SJSA1 (cell line): ENCODE measurements at regions not wholly inside any gene's neighbourhood (a gene's known extent, or its start where the extent isn't known, plus 50 kb on each side); places are given as distances from the start of the nearest gene placed in this dataset.

Experiments
- DNase-seq, 2 experiments: peaks; one replicate each; pipeline ENCODE4 v3.0.0-alpha.2; 2015 to 2020; ENCODE audit warnings: low spot score in 2 of 2, low read depth in 1 of 2
- H3K27ac ChIP-seq: fragments of 250-450 bp; sonication (Bioruptor Pico); 2 replicates; pipeline ENCODE4 v1.5.1; 2020; ENCODE audit warnings: mild to moderate bottlenecking, moderate library complexity
- H3K27me3 ChIP-seq: fragments of 250-450 bp; sonication (Bioruptor Pico); replicated peaks from 2 replicates; pipeline ENCODE4 v1.5.1; 2020; ENCODE audit warnings: mild to moderate bottlenecking, moderate library complexity
- H3K36me3 ChIP-seq: fragments of 250-450 bp; sonication (Bioruptor Pico); 2 replicates; pipeline ENCODE4 v1.5.1; 2020; ENCODE audit warnings: mild to moderate bottlenecking
- H3K4me1 ChIP-seq: fragments of 250-450 bp; sonication (Bioruptor Pico); replicated peaks from 2 replicates; pipeline ENCODE4 v1.6.1; 2021; ENCODE audit warnings: mild to moderate bottlenecking
- H3K4me3 ChIP-seq: fragments of 250-450 bp; sonication (Bioruptor Pico); 2 replicates; pipeline ENCODE4 v1.5.1; 2020; ENCODE audit warnings: mild to moderate bottlenecking
- H3K9me3 ChIP-seq: fragments of 250-450 bp; sonication (Bioruptor Pico); replicated peaks from 2 replicates; pipeline ENCODE4 v1.5.1; 2020; ENCODE audit warnings: mild to moderate bottlenecking

DNA sequence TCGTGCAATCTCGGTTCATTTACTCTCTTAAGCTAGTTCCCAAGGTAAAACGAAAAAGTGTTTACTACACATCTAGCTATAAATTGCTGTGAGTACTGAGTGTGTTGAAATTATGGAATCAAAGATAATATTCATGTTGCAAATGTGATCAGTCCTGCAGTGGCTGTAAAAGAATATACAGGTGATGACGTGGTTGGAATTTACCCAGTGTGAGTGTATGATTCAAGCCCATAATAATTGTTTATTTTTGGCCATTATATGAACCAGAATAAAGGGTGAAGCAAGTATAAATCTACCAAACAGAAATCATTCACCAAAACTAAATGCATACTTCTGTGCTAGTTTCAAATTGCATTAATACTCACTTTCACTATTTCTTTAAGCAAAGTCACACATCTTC is 1363.6 kb upstream of the CHAC2 start:
- H3K4me1 ChIP-seq, result no peaks in the 10 kb centered on the region
- H3K36me3 ChIP-seq, result no peaks in the 10 kb centered on the region
- DNase-seq, result no peak
- no peaks in the 10 kb centered on the region for H3K27me3 ChIP-seq
- H3K4me3 ChIP-seq, result no peak overlapping the region
- no peaks in the 10 kb centered on the region for H3K9me3 ChIP-seq
- no peak overlapping the region for H3K27ac ChIP-seq

DNA sequence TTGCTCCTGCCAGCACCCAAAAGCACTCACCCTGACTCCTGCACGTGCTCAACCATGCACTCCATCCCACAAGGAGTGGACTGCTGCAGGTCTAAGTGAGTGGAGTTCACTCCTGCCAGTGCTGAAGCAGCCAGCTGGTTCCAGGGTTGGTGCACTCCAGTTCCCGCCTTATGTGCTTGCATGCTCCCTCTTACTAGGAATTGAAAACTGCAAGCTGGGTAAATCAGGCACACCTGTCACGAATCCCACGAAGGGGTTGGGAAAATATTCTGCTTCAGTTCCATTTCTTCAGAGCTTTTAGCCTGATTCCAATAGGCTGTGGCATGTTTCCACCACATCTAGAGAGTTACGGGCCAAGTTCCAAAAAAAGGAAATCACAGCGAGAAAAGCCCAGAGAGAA is 1365.5 kb upstream of the CHAC2 start:
- Histone ChIP-seq H3K9me3 (no peaks in the 10 kb centered on the region), H3K27ac (no peak overlapping the region), H3K36me3 (no peaks in the 10 kb centered on the region), H3K4me3 (no peak overlapping the region), H3K4me1 (no peaks in the 10 kb centered on the region), H3K27me3 (no peaks in the 10 kb centered on the region)
- no peak for DNase-seq

DNA sequence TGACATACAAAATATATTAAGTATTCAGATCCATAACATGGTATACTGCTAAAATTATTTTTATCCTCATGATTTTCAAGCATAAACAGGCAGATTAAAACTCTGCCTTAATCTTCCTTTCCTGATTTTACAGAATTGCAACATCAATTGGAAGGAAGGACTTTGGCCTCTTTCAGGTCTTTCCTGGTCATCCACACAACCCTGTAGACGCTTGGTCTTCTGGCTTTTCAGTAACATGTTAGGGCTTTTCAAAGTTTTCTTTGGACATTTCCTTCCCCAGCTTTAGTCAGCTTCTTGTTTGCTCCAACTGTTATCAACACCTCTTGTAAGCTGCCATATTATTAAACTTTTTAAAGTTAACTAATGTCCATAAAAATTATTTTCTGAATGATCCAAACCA is 1364.9 kb upstream of the NRXN1 start:
- no peaks in the 10 kb centered on the region for H3K36me3 ChIP-seq

DNA sequence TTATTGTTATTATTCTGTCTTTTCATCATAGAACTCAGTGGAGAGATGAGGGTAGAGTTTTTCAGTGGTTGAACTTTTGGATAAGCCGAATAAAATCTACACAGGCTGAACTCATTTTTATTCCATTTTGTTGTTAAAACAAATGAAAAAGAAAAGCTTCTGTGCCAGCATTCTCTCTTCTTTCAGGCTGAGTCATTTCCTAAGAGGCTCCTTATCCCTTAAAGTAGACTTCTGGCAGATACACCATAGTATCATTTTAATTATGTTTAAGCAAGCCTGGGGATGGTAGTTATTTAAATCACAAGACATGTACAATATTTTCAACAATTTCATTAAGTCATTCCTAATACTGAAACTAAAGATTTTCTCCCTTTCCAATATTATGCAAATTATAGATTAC is 1364.0 kb upstream of the NRXN1 start:
- no peak overlapping the region for H3K27ac ChIP-seq
- peaks cover 2% of the 10 kb centered on the region; the same call in 1 of the 2 replicates for H3K9me3 ChIP-seq
- H3K36me3 ChIP-seq, result no peaks in the 10 kb centered on the region
- H3K4me3 ChIP-seq, result no peak overlapping the region
- no peaks in the 10 kb centered on the region for H3K27me3 ChIP-seq
- H3K4me1 ChIP-seq, result no peaks in the 10 kb centered on the region
- no peak for DNase-seq

More for the DNA sequence above, 1364.9 kb upstream of the NRXN1 start:
- H3K9me3 ChIP-seq, result no peaks in the 10 kb centered on the region; the same call in 1 of the 2 replicates
- no peaks in the 10 kb centered on the region for H3K4me1 ChIP-seq
- no peak overlapping the region for H3K4me3 ChIP-seq
- H3K27ac ChIP-seq, result no peak overlapping the region
- H3K27me3 ChIP-seq, result no peaks in the 10 kb centered on the region
- no peak for DNase-seq

DNA sequence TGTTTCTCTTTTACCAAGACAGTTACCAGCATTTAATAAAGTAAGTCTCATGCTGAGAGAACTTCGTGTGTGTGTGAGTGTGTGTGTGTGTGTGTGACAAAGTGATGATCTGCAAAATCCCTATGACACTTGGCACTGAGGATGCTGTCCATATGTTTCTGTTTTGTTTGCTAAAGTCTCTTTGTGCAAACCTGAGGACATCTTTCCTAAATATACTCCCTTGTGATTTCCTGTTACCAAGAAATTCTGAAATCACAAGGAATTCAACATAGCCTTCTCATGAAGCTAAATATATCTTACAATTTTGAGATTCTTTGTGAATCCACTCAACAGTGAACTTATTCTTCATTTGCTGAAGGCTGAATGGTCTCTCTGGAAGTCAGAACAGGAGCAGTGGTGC is 1359.7 kb upstream of the NRXN1 start:
- no peaks in the 10 kb centered on the region for H3K27me3 ChIP-seq
- H3K9me3 ChIP-seq, result peaks cover 2% of the 10 kb centered on the region; the same call in 1 of the 2 replicates
- no peak overlapping the region for H3K4me3 ChIP-seq
- DNase-seq, result no peak
- no peaks in the 10 kb centered on the region for H3K36me3 ChIP-seq
- H3K4me1 ChIP-seq, result no peaks in the 10 kb centered on the region
- no peak overlapping the region for H3K27ac ChIP-seq

DNA sequence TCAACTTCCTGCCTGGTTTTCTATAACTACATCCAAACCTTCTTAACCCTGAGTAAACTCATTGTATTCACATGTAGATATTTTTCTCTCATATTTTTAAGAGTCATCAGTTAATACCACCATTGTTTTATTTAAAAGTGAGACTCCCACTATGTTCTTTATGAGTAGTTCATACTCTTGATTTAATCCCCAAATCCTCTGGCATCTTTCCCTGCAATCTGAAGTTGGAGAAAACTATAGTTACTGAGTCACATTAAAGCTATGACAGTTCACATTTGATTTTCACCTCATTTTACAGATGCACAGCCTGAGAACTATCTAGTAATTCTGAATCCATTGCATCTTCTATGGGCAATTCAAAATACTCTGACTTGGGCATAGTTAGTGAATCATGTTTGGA is 1358.7 kb upstream of the NRXN1 start:
- Histone ChIP-seq H3K4me1 (no peaks in the 10 kb centered on the region), H3K36me3 (no peaks in the 10 kb centered on the region), H3K4me3 (no peak overlapping the region), H3K9me3 (peaks cover 2% of the 10 kb centered on the region; the same call in 1 of the 2 replicates), H3K27ac (no peak overlapping the region), H3K27me3 (no peaks in the 10 kb centered on the region)
- no peak for DNase-seq

DNA sequence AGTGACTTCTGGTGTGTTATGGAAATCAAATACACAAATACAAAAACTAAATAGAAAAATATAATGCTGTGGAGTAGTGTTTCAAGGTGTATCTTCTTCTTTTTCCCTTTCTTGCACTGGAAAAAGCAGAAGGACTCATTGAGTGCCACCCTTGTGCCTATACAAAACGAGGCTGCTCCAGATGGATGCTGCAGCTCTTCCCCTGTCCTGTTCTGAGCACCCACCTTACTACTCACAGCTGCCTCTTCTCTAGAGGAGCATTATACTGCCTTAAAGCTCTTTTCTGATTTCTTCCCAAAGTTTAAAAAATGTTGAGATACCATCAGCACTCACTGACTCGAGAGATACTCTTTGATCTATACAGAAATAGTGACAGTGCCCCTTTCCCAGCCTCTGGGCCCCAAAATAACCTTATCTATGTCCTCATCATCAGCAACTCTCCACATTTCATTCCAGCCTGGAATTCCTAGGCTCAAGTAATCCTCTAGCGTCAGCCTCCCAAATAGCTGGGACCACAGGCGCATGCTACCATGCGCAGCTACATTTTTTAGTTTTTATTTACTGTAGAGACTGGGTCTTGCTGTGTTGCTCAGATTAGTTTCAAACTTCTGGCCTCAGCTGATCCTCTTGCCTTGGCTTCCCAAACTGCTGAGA is 1356.1 kb upstream of the NRXN1 start:
- no peaks in the 10 kb centered on the region for H3K27me3 ChIP-seq
- no peaks in the 10 kb centered on the region for H3K36me3 ChIP-seq
- no peak for DNase-seq
- H3K4me1 ChIP-seq, result no peaks in the 10 kb centered on the region
- H3K9me3 ChIP-seq, result peaks cover 2% of the 10 kb centered on the region; the same call in 1 of the 2 replicates
- no peak overlapping the region for H3K27ac ChIP-seq
- no peak overlapping the region for H3K4me3 ChIP-seq

DNA sequence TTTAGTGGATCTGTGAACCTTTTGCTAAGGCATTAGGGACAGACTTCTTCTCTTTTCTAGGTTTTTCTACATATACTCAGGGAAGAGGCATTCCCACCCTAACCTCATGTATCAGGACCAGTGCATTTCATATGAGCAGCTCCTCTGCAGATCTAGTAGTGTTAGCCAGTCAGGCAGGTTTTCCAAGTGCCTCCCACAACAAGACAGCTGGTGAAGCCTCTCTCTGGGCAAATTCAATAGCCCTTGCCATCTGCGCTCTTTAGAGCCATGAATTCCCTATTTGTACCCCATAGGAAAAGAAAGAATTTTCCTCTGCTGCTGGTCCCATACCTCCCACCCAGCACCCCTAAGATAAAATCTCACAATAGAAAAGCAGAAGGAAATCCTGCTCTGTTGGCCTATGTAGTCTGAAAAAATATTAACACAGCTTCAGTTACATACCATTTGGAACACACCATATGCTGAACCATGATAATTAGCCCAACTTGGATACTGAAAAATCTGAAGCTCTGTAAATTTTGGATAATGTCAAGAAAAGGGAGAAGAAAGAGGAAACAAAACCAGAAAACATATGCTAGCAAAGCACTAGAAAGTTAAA is 1354.6 kb upstream of the NRXN1 start:
- Histone ChIP-seq H3K4me3 (no peak overlapping the region), H3K9me3 (peaks cover under 1% of the 10 kb centered on the region; the same call in 1 of the 2 replicates), H3K27me3 (no peaks in the 10 kb centered on the region), H3K36me3 (no peaks in the 10 kb centered on the region), H3K27ac (no peak overlapping the region), H3K4me1 (no peaks in the 10 kb centered on the region)
- DNase-seq, result no peak

DNA sequence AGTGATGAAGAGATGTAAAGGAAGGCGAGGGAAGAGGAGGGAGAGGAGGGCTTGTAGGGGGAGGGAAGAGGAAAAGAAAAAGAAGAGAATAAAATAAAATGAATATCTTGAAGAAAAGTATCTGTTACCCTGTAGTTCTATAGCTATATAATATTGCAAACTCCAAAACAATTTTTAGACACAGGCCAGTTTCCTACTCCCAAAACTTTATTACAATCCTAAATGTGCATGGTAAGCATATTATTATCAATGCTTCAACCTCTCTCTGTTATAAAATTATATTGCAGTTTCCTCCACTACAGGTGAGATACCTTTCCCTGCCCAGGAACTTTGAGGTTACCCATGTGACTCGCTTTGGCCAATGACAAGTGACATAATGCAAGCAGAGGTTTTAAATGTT is 1351.6 kb upstream of the NRXN1 start:
- no peak overlapping the region for H3K4me3 ChIP-seq
- H3K27me3 ChIP-seq, result no peaks in the 10 kb centered on the region
- H3K9me3 ChIP-seq, result no peaks in the 10 kb centered on the region
- no peaks in the 10 kb centered on the region for H3K36me3 ChIP-seq
- DNase-seq, result no peak
- no peak overlapping the region for H3K27ac ChIP-seq
- no peaks in the 10 kb centered on the region for H3K4me1 ChIP-seq

DNA sequence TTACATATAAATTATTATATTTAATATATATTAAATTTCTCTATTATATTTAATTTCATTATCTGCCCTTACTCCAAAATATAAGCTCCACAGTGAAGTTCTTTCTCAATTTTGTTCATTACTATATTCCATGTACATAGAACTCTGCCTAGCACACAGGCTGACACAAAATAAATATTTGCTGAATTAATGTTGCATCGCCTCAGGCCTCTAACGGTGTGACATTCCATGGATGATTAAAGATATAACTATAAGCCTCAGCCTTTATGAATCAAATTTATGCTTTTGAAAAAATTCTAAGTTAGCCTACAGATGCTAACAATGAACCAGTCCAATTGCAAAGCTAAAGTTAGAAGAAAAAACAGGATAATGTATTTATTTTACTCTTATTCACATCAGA is 1337.2 kb upstream of the NRXN1 start:
- Histone ChIP-seq H3K9me3 (no peaks in the 10 kb centered on the region), H3K27ac (no peak overlapping the region), H3K27me3 (no peaks in the 10 kb centered on the region), H3K36me3 (no peaks in the 10 kb centered on the region), H3K4me3 (no peak overlapping the region), H3K4me1 (no peaks in the 10 kb centered on the region)
- no peak for DNase-seq

DNA sequence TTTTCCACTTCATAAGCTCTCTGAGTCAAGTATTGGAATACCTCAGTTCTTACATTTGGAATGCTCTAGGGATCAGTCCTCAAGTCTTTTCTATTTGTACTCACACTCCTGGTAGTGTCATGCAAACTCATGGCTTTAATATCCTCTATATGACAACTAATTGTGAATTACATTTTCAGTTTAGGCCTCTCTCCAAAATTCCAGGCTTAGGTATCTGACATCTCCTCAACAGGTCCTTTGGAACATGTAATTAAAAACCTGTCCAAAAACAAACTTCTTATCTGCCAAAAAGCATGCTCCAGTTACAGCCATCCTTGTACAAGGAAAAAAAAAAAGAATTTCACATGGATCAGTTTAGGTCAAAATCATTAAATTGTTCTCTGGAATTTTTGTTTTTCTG is 1336.2 kb upstream of the NRXN1 start:
- Histone ChIP-seq H3K4me3 (no peak overlapping the region), H3K36me3 (no peaks in the 10 kb centered on the region), H3K27me3 (no peaks in the 10 kb centered on the region), H3K4me1 (no peaks in the 10 kb centered on the region), H3K9me3 (no peaks in the 10 kb centered on the region), H3K27ac (no peak overlapping the region)
- no peak for DNase-seq

DNA sequence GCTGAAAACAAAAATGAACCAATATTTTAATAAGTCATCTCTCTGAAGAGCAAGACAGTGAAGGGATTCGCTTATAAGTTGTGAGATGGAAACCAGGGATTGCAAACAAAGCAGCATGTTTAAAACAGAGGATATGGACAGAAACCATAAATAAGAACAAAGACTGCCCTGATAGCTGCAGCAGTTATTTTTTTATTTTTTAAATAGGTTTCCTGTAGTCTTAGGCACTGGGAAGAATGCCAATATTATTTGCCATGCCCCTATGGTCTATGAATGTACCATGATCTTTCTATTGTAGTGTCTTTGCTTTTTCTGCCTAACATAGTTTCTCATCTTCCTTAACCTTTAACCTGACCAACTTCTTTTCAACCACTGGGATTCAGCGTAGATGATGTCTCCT is 1334.0 kb upstream of the NRXN1 start:
- Histone ChIP-seq H3K4me3 (no peak overlapping the region), H3K27me3 (no peaks in the 10 kb centered on the region), H3K27ac (no peak overlapping the region), H3K36me3 (no peaks in the 10 kb centered on the region), H3K4me1 (no peaks in the 10 kb centered on the region), H3K9me3 (no peaks in the 10 kb centered on the region)
- DNase-seq, result no peak

DNA sequence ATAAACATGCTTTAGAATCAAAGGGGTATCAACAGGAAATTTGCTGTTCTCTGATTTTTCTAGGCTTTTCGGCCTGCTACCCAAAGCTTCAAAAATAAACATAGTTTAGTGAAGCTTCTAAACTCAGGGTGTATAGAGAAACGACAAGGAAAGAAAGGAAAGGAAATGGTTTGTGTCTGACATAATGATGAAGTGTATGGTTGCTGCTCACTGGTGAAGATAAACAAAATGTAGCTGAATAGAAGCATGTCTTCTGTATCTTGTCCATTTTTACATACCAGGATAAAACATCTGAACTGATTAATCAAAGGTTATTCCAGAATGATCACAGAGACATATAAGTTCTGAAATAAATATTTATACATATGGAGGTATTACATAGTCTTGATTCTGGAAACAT is 1324.6 kb upstream of the NRXN1 start:
- no peak for DNase-seq
- H3K4me1 ChIP-seq, result no peaks in the 10 kb centered on the region
- H3K9me3 ChIP-seq, result no peaks in the 10 kb centered on the region
- no peaks in the 10 kb centered on the region for H3K27me3 ChIP-seq
- H3K27ac ChIP-seq, result no peak overlapping the region
- H3K4me3 ChIP-seq, result no peak overlapping the region
- no peaks in the 10 kb centered on the region for H3K36me3 ChIP-seq

DNA sequence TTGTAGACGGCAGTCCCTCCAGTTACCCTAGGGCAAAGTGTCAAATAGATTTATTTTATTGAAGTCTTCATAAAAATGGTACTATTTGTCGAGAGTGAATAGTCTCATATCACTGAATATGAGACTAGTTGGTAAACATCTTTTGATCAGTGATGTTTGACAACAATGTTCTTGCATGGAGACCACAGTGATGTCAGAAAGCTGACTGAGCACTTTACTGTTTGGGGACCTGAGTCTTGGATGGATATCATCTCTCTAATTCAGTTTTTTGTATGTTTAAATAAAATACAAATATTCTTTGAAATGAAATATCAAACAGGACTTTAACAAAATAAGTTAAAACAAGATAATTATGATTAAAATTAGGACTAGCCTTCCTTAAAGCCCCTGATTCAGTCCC is 1315.4 kb upstream of the NRXN1 start:
- no peaks in the 10 kb centered on the region for H3K36me3 ChIP-seq
- H3K27me3 ChIP-seq, result no peaks in the 10 kb centered on the region
- H3K4me3 ChIP-seq, result no peak overlapping the region
- DNase-seq, result no peak
- H3K9me3 ChIP-seq, result peaks cover 5% of the 10 kb centered on the region; the same call in 1 of the 2 replicates
- peaks cover 5% of the 10 kb centered on the region; the same call in 1 of the 2 replicates for H3K4me1 ChIP-seq
- no peak overlapping the region for H3K27ac ChIP-seq

DNA sequence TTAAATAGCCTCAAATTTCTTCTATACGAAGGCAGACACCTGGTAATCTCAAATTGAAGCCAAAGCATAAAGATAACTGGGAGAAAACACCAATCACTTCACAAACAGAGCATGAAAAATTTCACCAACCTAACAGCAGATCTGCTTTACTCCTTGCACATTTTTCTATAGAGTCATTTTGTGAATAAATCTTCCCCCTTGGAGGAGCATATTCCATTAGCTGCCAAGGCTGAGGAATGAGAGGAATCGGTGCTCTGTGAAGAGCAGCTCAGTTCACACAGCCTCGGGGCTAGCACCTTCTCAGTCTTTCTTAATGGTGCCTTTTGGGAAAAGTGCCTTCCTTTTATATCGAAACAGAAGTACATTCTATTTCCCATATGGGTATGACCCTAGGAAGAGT is 1313.7 kb upstream of the NRXN1 start:
- H3K4me1 ChIP-seq, result peaks cover 5% of the 10 kb centered on the region; the same call in 1 of the 2 replicates
- no peak overlapping the region for H3K27ac ChIP-seq
- H3K4me3 ChIP-seq, result no peak overlapping the region
- H3K9me3 ChIP-seq, result peaks cover 5% of the 10 kb centered on the region; the same call in 1 of the 2 replicates
- no peaks in the 10 kb centered on the region for H3K36me3 ChIP-seq
- no peak for DNase-seq
- H3K27me3 ChIP-seq, result no peaks in the 10 kb centered on the region
